Activated CD8-positive, alpha-beta T cell treated with anti-CD3 and anti-CD28 coated beads for 36 hours (primary cell): ENCODE measurements at regions not wholly inside any gene's neighbourhood (a gene's known extent, or its start where the extent isn't known, plus 50 kb on each side); places are given as distances from the start of the nearest gene placed in this dataset.

Source experiments
- ATAC-seq: fragments of 200-7000 bp; cut with Tn5 transposase; one replicate; pipeline ENCODE4 v1.10.0; 2021; ENCODE audit warnings: mild to moderate bottlenecking, moderate library complexity
- CTCF ChIA-PET: fragments of 350-600 bp; sonication (Branson Sonifier 250); formaldehyde crosslinking; loops from one replicate; lab custom pipeline; 2021; ENCODE audit warnings: antibody characterized with exemption; lab: Charles Lee
- POLR2A ChIA-PET: fragments of 350-600 bp; sonication (Branson Sonifier 250); formaldehyde crosslinking; loops from one replicate; lab custom pipeline; 2021; ENCODE audit warnings: antibody characterized with exemption; lab: Charles Lee
- DNase-seq: peaks from one replicate; pipeline ENCODE4 v3.0.0-alpha.2; 2020
- H3K27ac Mint-ChIP-seq: one replicate; pipeline ENCODE4 v1.8.0; 2021; ENCODE audit warnings: mild to moderate bottlenecking, mixed read lengths
- H3K27me3 Mint-ChIP-seq: one replicate; pipeline ENCODE4 v1.8.0; 2021; ENCODE audit warnings: mixed read lengths
- H3K36me3 Mint-ChIP-seq: one replicate; pipeline ENCODE4 v1.8.0; 2021; ENCODE audit warnings: low read depth, mixed read lengths
- H3K4me1 Mint-ChIP-seq: one replicate; pipeline ENCODE4 v1.8.0; 2021; ENCODE audit warnings: low read depth, mixed read lengths
- H3K4me3 Mint-ChIP-seq: one replicate; pipeline ENCODE4 v1.8.0; 2021; ENCODE audit warnings: mild to moderate bottlenecking, moderate library complexity, mixed read lengths
- H3K9me3 Mint-ChIP-seq: one replicate; pipeline ENCODE4 v1.8.0; 2021; ENCODE audit warnings: mixed read lengths
- intact Hi-C: fragments of 100-400 bp; cut with micrococcal nuclease; formaldehyde crosslinking; loops from one replicate; pipeline ENCODE4 v1.10.0; 2022
- TF ChIP-seq, protein P1 (sequence below): fragments of 200-600 bp; IDR thresholded peaks from one replicate; pipeline ENCODE4 v1.8.0; 2022; ENCODE audit warnings: antibody characterized with exemption, mild to moderate bottlenecking

DNA sequence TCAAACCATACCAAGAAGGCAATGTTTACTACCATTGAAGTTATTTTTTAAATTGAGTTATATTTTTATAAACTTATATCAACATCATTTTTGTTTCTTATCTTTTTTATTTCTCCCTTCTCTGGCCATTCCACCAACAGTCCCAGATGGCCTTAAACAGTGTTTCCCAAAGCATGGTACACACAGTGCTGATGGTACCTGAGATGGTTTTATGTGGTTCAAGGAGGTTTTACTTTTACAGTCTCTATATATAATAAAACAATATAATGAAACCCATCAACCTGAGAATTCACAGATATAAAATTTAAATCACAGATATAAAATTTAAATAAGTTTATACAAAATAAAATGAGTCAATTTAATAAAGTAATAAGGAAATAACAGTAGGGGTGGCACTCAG is 65.1 kb upstream of the MSTN start:
- H3K9me3 Mint-ChIP-seq = no peaks in the 10 kb centered on the region
- ATAC-seq (no peak), DNase-seq (no peak)
- TF ChIP-seq, protein P1, sequence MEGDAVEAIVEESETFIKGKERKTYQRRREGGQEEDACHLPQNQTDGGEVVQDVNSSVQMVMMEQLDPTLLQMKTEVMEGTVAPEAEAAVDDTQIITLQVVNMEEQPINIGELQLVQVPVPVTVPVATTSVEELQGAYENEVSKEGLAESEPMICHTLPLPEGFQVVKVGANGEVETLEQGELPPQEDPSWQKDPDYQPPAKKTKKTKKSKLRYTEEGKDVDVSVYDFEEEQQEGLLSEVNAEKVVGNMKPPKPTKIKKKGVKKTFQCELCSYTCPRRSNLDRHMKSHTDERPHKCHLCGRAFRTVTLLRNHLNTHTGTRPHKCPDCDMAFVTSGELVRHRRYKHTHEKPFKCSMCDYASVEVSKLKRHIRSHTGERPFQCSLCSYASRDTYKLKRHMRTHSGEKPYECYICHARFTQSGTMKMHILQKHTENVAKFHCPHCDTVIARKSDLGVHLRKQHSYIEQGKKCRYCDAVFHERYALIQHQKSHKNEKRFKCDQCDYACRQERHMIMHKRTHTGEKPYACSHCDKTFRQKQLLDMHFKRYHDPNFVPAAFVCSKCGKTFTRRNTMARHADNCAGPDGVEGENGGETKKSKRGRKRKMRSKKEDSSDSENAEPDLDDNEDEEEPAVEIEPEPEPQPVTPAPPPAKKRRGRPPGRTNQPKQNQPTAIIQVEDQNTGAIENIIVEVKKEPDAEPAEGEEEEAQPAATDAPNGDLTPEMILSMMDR = no peak
- H3K4me1 Mint-ChIP-seq = no peaks in the 10 kb centered on the region
- H3K27ac Mint-ChIP-seq = no peak overlapping the region
- no peaks in the 10 kb centered on the region for H3K27me3 Mint-ChIP-seq
- H3K4me3 Mint-ChIP-seq = no peak overlapping the region
- ChIA-PET POLR2A (no interaction called here), CTCF (interaction anchor here (0.7 to 1.7 kb wide), 2 partner anchors 39 to 239 kb away, joined by 3 to 5 read pairs; no protein-coding TSS in a partner anchor)
- intact Hi-C loops = no loop called here
- H3K36me3 Mint-ChIP-seq = no peaks in the 10 kb centered on the region

DNA sequence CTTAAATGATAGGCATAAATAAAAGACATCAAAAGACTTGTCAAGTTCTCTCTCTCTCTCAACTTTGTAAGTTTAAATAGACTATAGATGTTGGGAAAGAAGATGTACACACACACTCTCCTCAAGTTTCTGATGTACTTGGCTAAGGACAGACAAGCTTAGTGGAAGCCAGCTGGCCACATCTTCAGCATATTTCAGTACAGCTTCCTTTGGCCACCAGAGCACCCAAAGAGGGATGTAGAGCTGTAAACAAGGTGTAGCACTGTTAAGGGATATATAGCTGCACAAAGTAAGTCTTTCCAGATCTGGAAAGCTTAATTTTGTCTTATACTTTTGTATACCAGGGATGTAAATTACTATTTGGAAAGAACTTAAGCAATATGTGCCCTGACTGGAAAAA is 64.3 kb upstream of the MSTN start:
- intact Hi-C loops = no loop called here
- DNase-seq (no peak), ATAC-seq (no peak)
- Mint-ChIP-seq H3K27me3 (no peaks in the 10 kb centered on the region), H3K36me3 (no peaks in the 10 kb centered on the region), H3K27ac (no peak overlapping the region), H3K4me3 (no peak overlapping the region), H3K4me1 (peaks cover 3% of the 10 kb centered on the region), H3K9me3 (no peaks in the 10 kb centered on the region)
- ChIA-PET POLR2A (no interaction called here), CTCF (interaction anchor here (1.2 kb wide), 1 partner anchor 38 kb away, joined by 3 read pairs; no protein-coding TSS in a partner anchor)
- TF ChIP-seq, protein P1 = no peak

DNA sequence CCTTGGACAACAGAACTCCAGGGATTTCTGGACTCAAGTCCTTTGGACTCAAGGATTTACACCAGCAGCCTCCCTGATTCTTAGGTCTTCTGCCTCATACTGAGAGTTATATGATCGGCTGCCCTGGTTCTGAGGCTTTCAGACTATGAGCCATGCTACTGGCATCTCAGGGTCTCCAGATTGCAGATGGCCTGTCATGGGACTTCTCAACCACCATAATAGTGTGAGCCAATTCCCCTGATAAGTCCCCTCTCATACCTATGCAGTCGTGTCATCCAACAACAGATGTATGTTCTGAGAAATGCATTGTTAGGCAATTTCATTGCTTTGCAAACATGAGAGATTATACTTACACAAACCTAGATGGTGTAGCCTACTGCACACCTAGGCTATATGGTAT is 61.4 kb upstream of the MSTN start:
- Mint-ChIP-seq H3K36me3 (no peaks in the 10 kb centered on the region), H3K27ac (no peak overlapping the region), H3K4me1 (peaks cover 10% of the 10 kb centered on the region), H3K4me3 (no peak overlapping the region), H3K27me3 (no peaks in the 10 kb centered on the region), H3K9me3 (no peaks in the 10 kb centered on the region)
- intact Hi-C loops = no loop called here
- TF ChIP-seq, protein P1 = no peak
- POLR2A ChIA-PET = no interaction called here
- CTCF ChIA-PET = no interaction called here
- ATAC-seq = no peak
- DNase-seq = no peak

DNA sequence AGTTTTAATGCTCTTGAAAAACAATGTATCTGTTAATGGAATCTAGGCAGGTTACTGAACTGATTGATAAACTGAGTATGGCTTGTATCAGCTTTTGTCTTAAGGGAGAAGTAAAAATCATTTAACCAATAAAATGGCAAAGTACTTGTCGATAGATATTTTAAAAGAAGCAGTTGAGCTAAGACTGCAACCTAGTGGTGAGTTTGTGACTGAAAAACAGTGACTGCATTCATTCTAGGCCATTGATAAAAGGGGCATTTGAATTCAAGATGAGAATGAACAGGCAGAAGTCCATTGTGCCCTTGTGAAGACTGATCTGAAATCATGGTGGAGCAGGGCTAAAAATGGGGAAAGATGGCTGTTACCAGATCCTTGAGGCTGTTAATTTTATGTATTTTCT is 59.4 kb upstream of the MSTN start:
- H3K36me3 Mint-ChIP-seq = no peaks in the 10 kb centered on the region
- H3K4me3 Mint-ChIP-seq = no peak overlapping the region
- ChIA-PET POLR2A (no interaction called here), CTCF (no interaction called here)
- DNase-seq = no peak
- H3K4me1 Mint-ChIP-seq = peaks cover 10% of the 10 kb centered on the region
- H3K27ac Mint-ChIP-seq = no peak overlapping the region
- H3K9me3 Mint-ChIP-seq = no peaks in the 10 kb centered on the region
- TF ChIP-seq, protein P1 = no peak
- ATAC-seq = no peak
- intact Hi-C loops = no loop called here
- H3K27me3 Mint-ChIP-seq = no peaks in the 10 kb centered on the region

DNA sequence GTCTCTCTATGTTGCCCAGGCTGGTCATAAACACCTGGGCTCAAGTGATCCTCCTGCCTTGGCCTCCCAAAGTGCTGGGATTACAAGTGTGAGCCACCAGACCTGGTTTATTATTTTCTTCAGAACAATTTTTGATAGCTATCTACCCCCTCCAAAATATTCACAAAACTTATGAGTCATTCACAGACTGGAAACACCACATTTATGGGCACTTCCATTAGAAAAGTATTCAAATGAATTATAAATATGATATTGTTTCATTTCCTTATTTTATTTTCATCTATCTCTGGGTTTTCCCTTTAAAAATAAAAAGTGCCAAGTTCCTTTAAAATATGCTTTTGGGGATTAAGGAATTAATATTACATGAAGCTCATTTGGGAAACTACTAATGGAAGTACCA is 58.8 kb upstream of the MSTN start:
- DNase-seq (no peak), ATAC-seq (no peak)
- Mint-ChIP-seq H3K9me3 (no peaks in the 10 kb centered on the region), H3K4me1 (peaks cover 10% of the 10 kb centered on the region), H3K4me3 (no peak overlapping the region), H3K36me3 (no peaks in the 10 kb centered on the region), H3K27me3 (no peaks in the 10 kb centered on the region), H3K27ac (no peak overlapping the region)
- CTCF ChIA-PET = interaction anchor here (0.8 to 2.3 kb wide), 3 partner anchors 17 to 223 kb away, joined by 3 to 7 read pairs (median 4); no protein-coding TSS in a partner anchor
- TF ChIP-seq, protein P1 = no peak
- POLR2A ChIA-PET = no interaction called here
- intact Hi-C loops = no loop called here
